GM12892 (cell line): ENCODE measurements at regions not wholly inside any gene's neighbourhood (a gene's known extent, or its start where the extent isn't known, plus 50 kb on each side); places are given as distances from the start of the nearest gene placed in this dataset.
"Not testable (repeated sequence)": the region's sequence is repeated elsewhere in the genome, so short reads cannot be mapped to it uniquely, and the experiment has no call there.

ENCODE experiments used
- DNase-seq: peaks from one replicate; pipeline ENCODE4 v3.0.0; 2011; ENCODE audit not compliant: insufficient read length
- FAIRE-seq: peaks from 2 replicates; lab custom pipeline; 2011; peaks lifted over from hg19 to GRCh38; lab: Jason Lieb, UNC
- POLR2A ChIP-seq: IDR thresholded peaks from 2 replicates; pipeline ENCODE4 v1.6.1; 2011; ENCODE audit warnings: low read depth, low read length, control low read depth
- POLR2AphosphoS5 ChIP-seq: IDR thresholded peaks from 2 replicates; pipeline ENCODE4 v1.6.1; 2011; ENCODE audit warnings: low read depth, low read length, control low read depth
- TAF1 ChIP-seq: IDR thresholded peaks from 2 replicates; pipeline ENCODE4 v1.6.1; 2011; ENCODE audit warnings: low read depth, mild to moderate bottlenecking, control low read depth, low read length, borderline replicate concordance

DNA sequence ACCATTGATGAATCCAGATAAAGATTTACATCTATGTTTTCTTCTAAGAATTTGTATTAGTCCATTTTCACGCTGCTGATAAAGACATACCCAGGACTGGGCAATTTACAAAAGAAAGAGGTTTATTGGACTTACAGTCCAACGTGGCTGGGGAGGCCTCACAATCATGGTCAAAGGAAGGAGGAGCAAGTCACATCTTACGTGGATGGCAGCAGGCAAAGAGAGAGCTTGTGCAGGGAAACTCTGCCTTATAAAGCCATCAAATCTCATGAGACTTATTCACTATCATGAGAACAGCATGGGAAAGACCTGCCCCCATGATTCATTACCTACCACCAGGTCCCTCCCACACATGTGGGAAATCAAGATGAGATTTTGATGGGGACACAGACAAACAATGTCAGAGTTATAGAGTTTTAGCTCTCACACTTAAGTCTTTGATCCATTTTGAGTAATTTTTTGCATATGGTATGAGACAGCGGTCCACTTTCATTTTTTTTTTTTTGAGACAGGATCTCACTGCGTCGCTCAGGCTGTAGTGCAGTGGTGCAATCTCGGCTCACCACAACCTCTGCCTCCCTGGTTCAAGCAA lies 53.5 kb upstream of the JADE2 start:
- DNase-seq, FAIRE-seq: not testable (repeated sequence)

- FAIRE-seq (no peak), DNase-seq (no peak)
- TF ChIP-seq POLR2A (no peak), POLR2AphosphoS5 (no peak), TAF1 (no peak)
Measured at GRCh38 chr5:134468921-134469400, 56.5 kb upstream of the JADE2 start.

GRCh38 chr5:134467231-134467630 lies 55.5 kb upstream of the CDKN2AIPNL start:
- FAIRE-seq (no peak), DNase-seq (no peak)
- no peak for TF ChIP-seq TAF1
- no peak for TF ChIP-seq POLR2AphosphoS5
- TF ChIP-seq POLR2A: no peak

- no peak for TF ChIP-seq TAF1
- TF ChIP-seq POLR2A: no peak
- TF ChIP-seq POLR2AphosphoS5: no peak
- FAIRE-seq: no peak
- DNase-seq: peak; percentile 46
Measured at GRCh38 chr5:134466241-134467069, 54.8 kb upstream of the CDKN2AIPNL start.

GRCh38 chr5:134465816-134466240 lies 54.1 kb upstream of the CDKN2AIPNL start:
- FAIRE-seq (peak; percentile 96), DNase-seq (peak; percentile 75)
- TF ChIP-seq POLR2A (peak; percentile 66; the same call in 1 of the 2 replicates), TAF1 (no peak), POLR2AphosphoS5 (no peak)

- TF ChIP-seq POLR2AphosphoS5 (no peak), TAF1 (no peak), POLR2A (no peak)
- FAIRE-seq: no peak
- no peak for DNase-seq
Measured at GRCh38 chr5:134464988-134465815, 53.5 kb upstream of the CDKN2AIPNL start.

- no peak for FAIRE-seq
- TF ChIP-seq POLR2AphosphoS5 (no peak), POLR2A (no peak), TAF1 (no peak)
- DNase-seq: no peak
Measured at GRCh38 chr5:134463991-134464760, 52.5 kb upstream of the CDKN2AIPNL start.

DNA sequence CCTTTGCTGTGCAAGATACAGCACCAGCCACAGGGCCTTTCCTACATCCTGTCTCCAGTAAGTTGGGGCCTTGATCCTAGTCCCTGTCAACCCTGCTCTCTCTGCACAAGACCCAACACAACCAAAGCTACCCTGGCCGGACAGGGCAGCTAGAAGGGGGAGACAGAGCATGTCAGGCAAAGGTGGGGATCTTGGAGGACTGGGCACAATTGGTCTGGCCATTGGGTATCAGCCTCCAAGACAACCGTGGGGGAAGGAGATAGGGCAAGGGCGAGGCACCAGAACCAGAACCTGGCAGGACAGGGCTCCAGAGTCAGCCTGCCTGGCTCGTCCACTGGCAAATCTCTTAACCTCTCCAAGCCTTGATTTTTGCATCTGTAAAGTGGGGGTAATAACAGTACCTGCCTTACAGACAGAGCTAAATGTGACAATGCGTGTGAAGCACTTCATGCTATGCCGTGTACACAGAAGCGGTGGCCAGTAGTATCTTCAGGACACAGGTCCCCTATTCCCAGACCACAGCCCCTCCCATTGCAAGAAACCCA lies 51.6 kb upstream of the CDKN2AIPNL start:
- DNase-seq: no peak
- TF ChIP-seq TAF1 (no peak), POLR2A (no peak), POLR2AphosphoS5 (no peak)
- no peak for FAIRE-seq

- DNase-seq (no peak), FAIRE-seq (no peak)
- TF ChIP-seq POLR2AphosphoS5 (no peak), TAF1 (no peak), POLR2A (no peak)
Measured at GRCh38 chr5:134462761-134463160, 51.1 kb upstream of the CDKN2AIPNL start.

- DNase-seq (no peak), FAIRE-seq (no peak)
- TF ChIP-seq POLR2A: no peak
Measured at GRCh38 chr5:134462047-134462575, 50.4 kb upstream of the CDKN2AIPNL start.
